22Rv1 (cell line): ENCODE measurements at regions not wholly inside any gene's neighbourhood (a gene's known extent, or its start where the extent isn't known, plus 50 kb on each side); places are given as distances from the start of the nearest gene placed in this dataset.
"Not testable (repeated sequence)": the region's sequence is repeated elsewhere in the genome, so short reads cannot be mapped to it uniquely, and the experiment has no call there.

ENCODE experiments used
- ZFX ChIP-seq: fragments of 450-650 bp; IDR thresholded peaks from 2 replicates; pipeline ENCODE4 v1.6.1; 2017; ENCODE audit warnings: antibody characterized with exemption, borderline replicate concordance
- TF ChIP-seq, protein P1 (sequence below): fragments of 450-650 bp; IDR thresholded peaks from 2 replicates; pipeline ENCODE4 v1.5.1; 2017; ENCODE audit warnings: mild to moderate bottlenecking

DNA sequence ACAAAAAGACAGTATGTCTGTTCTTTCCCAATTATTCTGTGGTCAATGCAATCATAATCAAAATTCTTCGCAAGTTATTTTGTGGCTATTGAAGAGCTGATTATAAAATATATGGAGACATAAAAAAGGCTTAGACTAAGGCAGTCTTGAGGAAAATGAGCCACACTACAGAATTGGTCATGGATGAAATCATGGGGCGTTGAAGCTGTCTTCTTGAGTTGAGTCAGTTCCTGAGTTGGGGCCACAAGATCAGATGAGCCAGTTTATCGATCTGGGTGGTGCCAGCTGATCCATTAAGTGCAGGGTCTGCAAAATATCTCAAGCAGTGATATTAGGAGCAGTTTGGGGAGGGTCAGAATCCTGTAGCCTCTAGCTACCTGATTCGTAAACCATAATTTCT, 96.9 kb upstream of the NUTM2F start:
- TF ChIP-seq, protein P1, sequence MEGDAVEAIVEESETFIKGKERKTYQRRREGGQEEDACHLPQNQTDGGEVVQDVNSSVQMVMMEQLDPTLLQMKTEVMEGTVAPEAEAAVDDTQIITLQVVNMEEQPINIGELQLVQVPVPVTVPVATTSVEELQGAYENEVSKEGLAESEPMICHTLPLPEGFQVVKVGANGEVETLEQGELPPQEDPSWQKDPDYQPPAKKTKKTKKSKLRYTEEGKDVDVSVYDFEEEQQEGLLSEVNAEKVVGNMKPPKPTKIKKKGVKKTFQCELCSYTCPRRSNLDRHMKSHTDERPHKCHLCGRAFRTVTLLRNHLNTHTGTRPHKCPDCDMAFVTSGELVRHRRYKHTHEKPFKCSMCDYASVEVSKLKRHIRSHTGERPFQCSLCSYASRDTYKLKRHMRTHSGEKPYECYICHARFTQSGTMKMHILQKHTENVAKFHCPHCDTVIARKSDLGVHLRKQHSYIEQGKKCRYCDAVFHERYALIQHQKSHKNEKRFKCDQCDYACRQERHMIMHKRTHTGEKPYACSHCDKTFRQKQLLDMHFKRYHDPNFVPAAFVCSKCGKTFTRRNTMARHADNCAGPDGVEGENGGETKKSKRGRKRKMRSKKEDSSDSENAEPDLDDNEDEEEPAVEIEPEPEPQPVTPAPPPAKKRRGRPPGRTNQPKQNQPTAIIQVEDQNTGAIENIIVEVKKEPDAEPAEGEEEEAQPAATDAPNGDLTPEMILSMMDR: not testable (repeated sequence)
- TF ChIP-seq ZFX: not testable (repeated sequence)
